Common myeloid progenitor, CD34-positive (primary cell): ENCODE measurements at regions not wholly inside any gene's neighbourhood (a gene's known extent, or its start where the extent isn't known, plus 50 kb on each side); places are given as distances from the start of the nearest gene placed in this dataset.

Experiments used
- CTCF ChIA-PET: fragments of 350-600 bp; sonication (Branson Sonifier 250); formaldehyde crosslinking; loops from one replicate; lab custom pipeline; 2021; ENCODE audit warnings: antibody characterized with exemption; lab: Charles Lee
- POLR2A ChIA-PET: fragments of 350-600 bp; sonication (Branson Sonifier 250); formaldehyde crosslinking; loops from one replicate; lab custom pipeline; 2021; ENCODE audit warnings: antibody characterized with exemption; lab: Charles Lee
- DNase-seq, 3 donors: peaks; one replicate each; pipeline versions ENCODE4 v3.0.0 to v3.0.0-alpha.2; 2013
- H3K27ac ChIP-seq, 2 experiments: 1 replicate in 1 of 2; 2 replicates in 1 of 2; pipeline ENCODE4 v1.7.0; 2013; ENCODE audit warnings: inconsistent platforms in 2 of 2, low read length in 2 of 2, mild to moderate bottlenecking in 2 of 2, low read depth in 1 of 2, moderate library complexity in 1 of 2; ENCODE audit not compliant: severe bottlenecking in 2 of 2, insufficient read depth in 1 of 2, poor library complexity in 1 of 2
- H3K27me3 ChIP-seq, 5 experiments: replicated peaks in 2 of 5; 1 replicate in 3 of 5; 2 replicates in 2 of 5; pipeline versions ENCODE4 v1.6.1 to v1.7.0; 2013; ENCODE audit warnings: low read length in 4 of 5, mild to moderate bottlenecking in 2 of 5, moderate library complexity in 2 of 5, inconsistent platforms in 1 of 5; ENCODE audit not compliant: insufficient read depth in 5 of 5, control insufficient read depth in 4 of 5
- H3K36me3 ChIP-seq, 4 experiments: 1 replicate in 2 of 4; 2 replicates in 2 of 4; pipeline versions ENCODE4 v1.6.1 to v1.7.0; 2013; ENCODE audit warnings: low read length in 3 of 4, control low read depth in 1 of 4, mild to moderate bottlenecking in 1 of 4; ENCODE audit not compliant: control insufficient read depth in 4 of 4, insufficient read depth in 4 of 4
- H3K4me1 ChIP-seq, 4 experiments: 1 replicate in 3 of 4; 2 replicates in 1 of 4; pipeline versions ENCODE4 v1.6.1 to v1.7.1; 2013; ENCODE audit warnings: low read length in 3 of 4, mild to moderate bottlenecking in 3 of 4, control low read depth in 1 of 4, inconsistent platforms in 1 of 4, moderate library complexity in 1 of 4; ENCODE audit not compliant: control insufficient read depth in 4 of 4, insufficient read depth in 4 of 4; ENCODE audit errors: control extremely low read depth in 1 of 4
- H3K4me3 ChIP-seq, 7 experiments: 1 replicate in 4 of 7; 2 replicates in 3 of 7; pipeline versions ENCODE4 v1.5.1 to v1.7.0; 2013; ENCODE audit warnings: mild to moderate bottlenecking in 7 of 7, low read length in 6 of 7, moderate library complexity in 6 of 7, inconsistent platforms in 2 of 7, low read depth in 2 of 7, control low read depth in 1 of 7; ENCODE audit not compliant: insufficient read depth in 4 of 7, control insufficient read depth in 1 of 7; ENCODE audit errors: extremely low read depth in 1 of 7
- H3K9me3 ChIP-seq, 5 experiments: 1 replicate in 4 of 5; 2 replicates in 1 of 5; pipeline versions ENCODE4 v1.6.1 to v1.7.1; 2013; ENCODE audit warnings: low read length in 4 of 5, mild to moderate bottlenecking in 2 of 5, inconsistent platforms in 1 of 5, low read depth in 1 of 5, moderate library complexity in 1 of 5; ENCODE audit not compliant: control insufficient read depth in 4 of 5, insufficient read depth in 2 of 5; ENCODE audit errors: control extremely low read depth in 1 of 5
- WGBS: methylation state at CpG from one replicate; pipeline ENCODE4 v1.1.5; 2013; ENCODE audit not compliant: insufficient coverage; 5-methylcytosine and 5-hydroxymethylcytosine counted together

GRCh38 chr6:9507136-9507895 lies 907.6 kb downstream of the TFAP2A start:
- H3K36me3 ChIP-seq: no peaks in the 10 kb centered on the region
- H3K27ac ChIP-seq: no peak overlapping the region
- no peaks in the 10 kb centered on the region for H3K4me1 ChIP-seq
- no peaks in the 10 kb centered on the region for H3K27me3 ChIP-seq
- CTCF ChIA-PET: no interaction called here
- no peak for DNase-seq
- H3K4me3 ChIP-seq: no peak overlapping the region
- 98% methylated on average over 4 of the region's 6 CpGs for WGBS
- no peaks in the 10 kb centered on the region for H3K9me3 ChIP-seq
- POLR2A ChIA-PET: no interaction called here

- WGBS: no CpG with 5 or more reads among the region's 2 CpGs
- no peaks in the 10 kb centered on the region for H3K36me3 ChIP-seq
- POLR2A ChIA-PET: no interaction called here
- CTCF ChIA-PET: no interaction called here
- no peak for DNase-seq
- H3K9me3 ChIP-seq: peaks cover 0 to under 1% (median 0%) of the 10 kb centered on the region in 5 experiments
- H3K4me3 ChIP-seq: no peak overlapping the region
- H3K27me3 ChIP-seq: no peaks in the 10 kb centered on the region
- no peak overlapping the region for H3K27ac ChIP-seq
- H3K4me1 ChIP-seq: no peaks in the 10 kb centered on the region
These were observed 910.7 kb downstream of the TFAP2A start for GRCh38 chr6:9504191-9504590.

GRCh38 chr6:9503111-9503761 lies 911.6 kb downstream of the TFAP2A start:
- no peaks in the 10 kb centered on the region for H3K4me1 ChIP-seq
- H3K9me3 ChIP-seq: peaks cover 0 to 2% (median 0%) of the 10 kb centered on the region in 5 experiments
- CTCF ChIA-PET: no interaction called here
- H3K4me3 ChIP-seq: no peak overlapping the region
- no peak for DNase-seq
- H3K27ac ChIP-seq: no peak overlapping the region
- POLR2A ChIA-PET: no interaction called here
- 71% methylated on average over 1 of the region's 7 CpGs for WGBS
- H3K36me3 ChIP-seq: no peaks in the 10 kb centered on the region
- H3K27me3 ChIP-seq: no peaks in the 10 kb centered on the region

GRCh38 chr6:9499709-9500108 lies 915.2 kb downstream of the TFAP2A start:
- 80% methylated on average over 4 of the region's 4 CpGs for WGBS
- Histone ChIP-seq H3K4me3 (no peak overlapping the region), H3K36me3 (no peaks in the 10 kb centered on the region), H3K9me3 (peaks cover 0 to 2% (median 0%) of the 10 kb centered on the region in 5 experiments), H3K27me3 (no peaks in the 10 kb centered on the region), H3K27ac (no peak overlapping the region), H3K4me1 (no peaks in the 10 kb centered on the region)
- no peak for DNase-seq
- POLR2A ChIA-PET: no interaction called here
- CTCF ChIA-PET: no interaction called here

- Histone ChIP-seq H3K4me1 (no peaks in the 10 kb centered on the region), H3K9me3 (peaks cover 0 to 2% (median 0%) of the 10 kb centered on the region in 5 experiments), H3K4me3 (no peak overlapping the region), H3K36me3 (no peaks in the 10 kb centered on the region), H3K27me3 (no peaks in the 10 kb centered on the region), H3K27ac (no peak overlapping the region)
- CTCF ChIA-PET: interaction anchor here (1.5 kb wide), 1 partner anchor 9 kb away, joined by 4 read pairs; no protein-coding TSS in a partner anchor
- WGBS: 91% methylated on average over 5 of the region's 6 CpGs
- POLR2A ChIA-PET: no interaction called here
- no peak for DNase-seq
These were observed 918.0 kb downstream of the TFAP2A start for GRCh38 chr6:9496837-9497236.

- no peak overlapping the region for H3K4me3 ChIP-seq
- ChIA-PET CTCF (no interaction called here), POLR2A (no interaction called here)
- DNase-seq: no peak
- H3K36me3 ChIP-seq: no peaks in the 10 kb centered on the region
- H3K9me3 ChIP-seq: peaks cover 0 to 2% (median 0%) of the 10 kb centered on the region in 5 experiments
- 100% methylated on average over 1 of the region's 1 CpG for WGBS
- no peaks in the 10 kb centered on the region for H3K4me1 ChIP-seq
- H3K27me3 ChIP-seq: no peaks in the 10 kb centered on the region
- H3K27ac ChIP-seq: no peak overlapping the region
These were observed 920.0 kb downstream of the TFAP2A start for GRCh38 chr6:9494864-9495263.

GRCh38 chr6:9492790-9493189 lies 922.1 kb downstream of the TFAP2A start:
- CTCF ChIA-PET: no interaction called here
- no peaks in the 10 kb centered on the region for H3K4me1 ChIP-seq
- no peak overlapping the region for H3K27ac ChIP-seq
- H3K9me3 ChIP-seq: peaks cover 0 to 2% (median 0%) of the 10 kb centered on the region in 5 experiments
- no peaks in the 10 kb centered on the region for H3K36me3 ChIP-seq
- DNase-seq: no peak
- no peak overlapping the region for H3K4me3 ChIP-seq
- H3K27me3 ChIP-seq: no peaks in the 10 kb centered on the region
- 63% methylated on average over 1 of the region's 3 CpGs for WGBS
- POLR2A ChIA-PET: no interaction called here
